ENCODE measurements at regions not wholly inside any gene's neighbourhood (a gene's known extent, or its start where the extent isn't known, plus 50 kb on each side); places are given as distances from the start of the nearest gene placed in this dataset.

- Mint-ChIP-seq H3K27ac (ENCODE audit: low read depth, unreplicated experiment) (peak overlapping the region; percentile 82), H3K36me3 (ENCODE audit: insufficient read depth, unreplicated experiment) (peaks cover 4% of the 10 kb centered on the region), H3K4me1 (ENCODE audit: insufficient read depth, unreplicated experiment) (peaks cover 38% of the 10 kb centered on the region), H3K27me3 (ENCODE audit: insufficient read depth, unreplicated experiment) (no peaks in the 10 kb centered on the region), H3K4me3 (ENCODE audit: unreplicated experiment) (peak overlapping the region; percentile 15), H3K9me3 (ENCODE audit: unreplicated experiment) (peaks cover 11% of the 10 kb centered on the region)
- TSS peak; percentile 45 for BruUV-seq (replicated peaks)
- TF ChIP-seq CTCF (IDR thresholded peaks at IDR 0.05; ENCODE audit: unreplicated experiment), result no peak
- CTCF ChIA-PET, result interaction anchor here (0.6 to 2.0 kb wide), 8 partner anchors 26 to 271 kb away, joined by 3 to 7 read pairs (median 4); partner anchors contain the start of gene ELL2
- intact Hi-C loops (cut with micrococcal nuclease), result loop anchor here (1.0 to 10.0 kb wide), 8 partner anchors 59 to 377 kb away; partner anchors contain the start of gene ELL2
- DNase-seq (ENCODE audit: unreplicated experiment), result no peak
- POLR2A ChIA-PET, result interaction anchor here (0.9 to 5.2 kb wide), 27 partner anchors 9 to 366 kb away, joined by 3 to 44 read pairs (median 6); partner anchors contain the start of gene ELL2
These were observed 205.1 kb downstream of the PCSK1 start for GRCh38 chr5:96227957-96228356.

GRCh38 chr5:96226941-96227552 is 206.0 kb downstream of the PCSK1 start:
- H3K36me3 Mint-ChIP-seq (ENCODE audit: insufficient read depth, unreplicated experiment), result peaks cover 4% of the 10 kb centered on the region
- ChIA-PET POLR2A (interaction anchor here (0.6 to 5.2 kb wide), 28 partner anchors 10 to 368 kb away, joined by 3 to 44 read pairs (median 6); partner anchors contain the start of gene ELL2), CTCF (interaction anchor here (0.6 to 2.0 kb wide), 5 partner anchors 49 to 738 kb away, joined by 3 to 7 read pairs (median 4); no protein-coding TSS in a partner anchor)
- H3K4me1 Mint-ChIP-seq (ENCODE audit: insufficient read depth, unreplicated experiment), result peaks cover 38% of the 10 kb centered on the region
- peak overlapping the region; percentile 82 for H3K27ac Mint-ChIP-seq (ENCODE audit: low read depth, unreplicated experiment)
- intact Hi-C loops (cut with micrococcal nuclease), result loop anchor here (1.0 to 10.0 kb wide), 8 partner anchors 60 to 378 kb away; partner anchors contain the start of gene ELL2
- no TSS peak for BruUV-seq (replicated peaks)
- no peak for TF ChIP-seq CTCF (IDR thresholded peaks at IDR 0.05; ENCODE audit: unreplicated experiment)
- H3K27me3 Mint-ChIP-seq (ENCODE audit: insufficient read depth, unreplicated experiment), result no peaks in the 10 kb centered on the region
- H3K9me3 Mint-ChIP-seq (ENCODE audit: unreplicated experiment), result peaks cover 16% of the 10 kb centered on the region
- DNase-seq (ENCODE audit: unreplicated experiment), result peak; percentile 77
- peak overlapping the region; percentile 46 for H3K4me3 Mint-ChIP-seq (ENCODE audit: unreplicated experiment)

- Mint-ChIP-seq H3K27ac (ENCODE audit: low read depth, unreplicated experiment) (no peak overlapping the region), H3K36me3 (ENCODE audit: insufficient read depth, unreplicated experiment) (no peaks in the 10 kb centered on the region), H3K9me3 (ENCODE audit: unreplicated experiment) (peaks cover 7% of the 10 kb centered on the region), H3K4me1 (ENCODE audit: insufficient read depth, unreplicated experiment) (peaks cover 26% of the 10 kb centered on the region), H3K4me3 (ENCODE audit: unreplicated experiment) (no peak overlapping the region), H3K27me3 (ENCODE audit: insufficient read depth, unreplicated experiment) (no peaks in the 10 kb centered on the region)
- no TSS peak for BruUV-seq (replicated peaks)
- no peak for TF ChIP-seq CTCF (IDR thresholded peaks at IDR 0.05; ENCODE audit: unreplicated experiment)
- CTCF ChIA-PET, result no interaction called here
- POLR2A ChIA-PET, result no interaction called here
- intact Hi-C loops (cut with micrococcal nuclease), result loop anchor here (10.0 kb wide), 2 partner anchors 107 to 383 kb away; no protein-coding TSS in a partner anchor
- no peak for DNase-seq (ENCODE audit: unreplicated experiment)
These were observed 210.9 kb downstream of the PCSK1 start for GRCh38 chr5:96222129-96222528.

- no peak for TF ChIP-seq CTCF (IDR thresholded peaks at IDR 0.05; ENCODE audit: unreplicated experiment)
- Mint-ChIP-seq H3K4me3 (ENCODE audit: unreplicated experiment) (no peak overlapping the region), H3K9me3 (ENCODE audit: unreplicated experiment) (peaks cover 7% of the 10 kb centered on the region), H3K27me3 (ENCODE audit: insufficient read depth, unreplicated experiment) (no peaks in the 10 kb centered on the region), H3K36me3 (ENCODE audit: insufficient read depth, unreplicated experiment) (no peaks in the 10 kb centered on the region), H3K4me1 (ENCODE audit: insufficient read depth, unreplicated experiment) (peaks cover 16% of the 10 kb centered on the region), H3K27ac (ENCODE audit: low read depth, unreplicated experiment) (peak overlapping the region; percentile 87)
- no TSS peak for BruUV-seq (replicated peaks)
- POLR2A ChIA-PET, result interaction anchor here (0.6 to 1.3 kb wide), 7 partner anchors 14 to 289 kb away, joined by 3 to 4 read pairs (median 3); no protein-coding TSS in a partner anchor
- CTCF ChIA-PET, result interaction anchor here (0.6 to 0.7 kb wide), 4 partner anchors 9 to 459 kb away, joined by 3 to 4 read pairs (median 4); no protein-coding TSS in a partner anchor
- intact Hi-C loops (cut with micrococcal nuclease), result loop anchor here (1.0 to 10.0 kb wide), 5 partner anchors 106 to 384 kb away; no protein-coding TSS in a partner anchor
- DNase-seq (ENCODE audit: unreplicated experiment), result peak; percentile 53
These were observed 212.2 kb downstream of the PCSK1 start for GRCh38 chr5:96220610-96221390.

Measured in MCF 10A (cell line).